Uterus (tissue), 2 donors: ENCODE measurements at regions not wholly inside any gene's neighbourhood (a gene's known extent, or its start where the extent isn't known, plus 50 kb on each side); places are given as distances from the start of the nearest gene placed in this dataset.

Experiments used
- CTCF ChIP-seq, 4 experiments: fragments of 200-600 bp in 2 of 4; fragments of 450-650 bp in 2 of 4; sonication (generic) in 2 of 4; IDR thresholded peaks; one replicate each; pipeline ENCODE4 v1.5.1; 2016 to 2019; ENCODE audit warnings: antibody characterized with exemption in 4 of 4, mild to moderate bottlenecking in 2 of 4, moderate library complexity in 1 of 4
- POLR2A ChIP-seq, 2 donors: fragments of 450-650 bp; IDR thresholded peaks; one replicate each; pipeline ENCODE4 v1.6.1; 2016; ENCODE audit warnings: antibody characterized with exemption in 2 of 2, mild to moderate bottlenecking in 1 of 2, moderate library complexity in 1 of 2

- no peak for TF ChIP-seq CTCF (IDR thresholded peaks at IDR 0.05)
- TF ChIP-seq POLR2A (IDR thresholded peaks at IDR 0.05) = no peak
Observed at GRCh38 chrX:1873671-1874070, 258.8 kb downstream of the ASMT start.
